Testis (tissue), 2 donors: ENCODE measurements at regions not wholly inside any gene's neighbourhood (a gene's known extent, or its start where the extent isn't known, plus 50 kb on each side); places are given as distances from the start of the nearest gene placed in this dataset.
"Not testable (repeated sequence)": the region's sequence is repeated elsewhere in the genome, so short reads cannot be mapped to it uniquely, and the experiment has no call there.

ENCODE experiments used
- DNase-seq: peaks from one replicate; pipeline ENCODE4 v3.0.0-alpha.2; 2019
- H3K27ac ChIP-seq, 2 donors: fragments of 200-600 bp; sonication (generic); one replicate each; pipeline ENCODE4 v1.5.1; 2019
- H3K27me3 ChIP-seq: fragments of 200-600 bp; sonication (generic); one replicate; pipeline ENCODE4 v1.5.1; 2019
- H3K36me3 ChIP-seq: fragments of 200-600 bp; sonication (generic); one replicate; pipeline ENCODE4 v1.5.1; 2017; ENCODE audit warnings: low read depth; ENCODE audit errors: missing control alignments
- H3K4me1 ChIP-seq: fragments of 200-600 bp; sonication (generic); one replicate; pipeline ENCODE4 v1.5.1; 2019
- H3K4me3 ChIP-seq, 2 donors: fragments of 200-600 bp; sonication (generic); one replicate each; pipeline ENCODE4 v1.5.1; 2017 to 2019
- H3K9me3 ChIP-seq: fragments of 200-600 bp; sonication (generic); one replicate; pipeline ENCODE4 v1.5.1; 2017
- POLR2A ChIP-seq: fragments of 450-650 bp; IDR thresholded peaks from one replicate; pipeline ENCODE4 v1.6.1; 2017; ENCODE audit warnings: antibody characterized with exemption, mild to moderate bottlenecking, moderate library complexity
- WGBS, 2 donors: methylation state at CpG; one replicate each; pipeline ENCODE4 v1.1.5; 2018; 5-methylcytosine and 5-hydroxymethylcytosine counted together
- intact Hi-C: fragments of 100-400 bp; cut with DNase I; formaldehyde crosslinking; loops from one replicate; pipeline ENCODE4 v1.15.1; 2023; ENCODE audit warnings: low total_unique reads
- TF ChIP-seq, protein P1 (sequence below), 3 experiments: fragments of 450-650 bp in 2 of 3; fragments of 200-600 bp in 1 of 3; sonication (generic) in 1 of 3; IDR thresholded peaks; one replicate each; pipeline ENCODE4 v1.5.1; 2016 to 2019; ENCODE audit warnings: antibody characterized with exemption in 3 of 3, mild to moderate bottlenecking in 2 of 3, moderate library complexity in 1 of 3

DNA sequence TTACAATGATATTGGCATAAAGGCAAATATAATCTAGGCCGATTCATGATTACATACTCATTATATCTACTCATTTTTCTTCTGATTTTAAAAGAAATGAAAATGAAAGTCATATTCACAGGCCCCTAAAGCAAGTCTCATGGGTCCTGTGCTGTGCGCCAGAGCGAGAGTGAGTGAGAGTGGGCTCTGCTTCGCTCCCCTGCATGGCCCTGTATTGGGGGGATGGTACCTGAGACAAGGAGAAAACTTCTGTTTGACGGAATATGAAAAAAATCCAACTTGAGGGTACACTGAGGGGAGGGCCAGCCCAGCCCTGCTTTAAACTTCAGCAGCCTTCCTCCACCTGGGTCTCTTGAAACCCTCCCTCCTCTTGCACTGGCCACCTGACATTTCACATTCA lies 81.4 kb upstream of the RGPD5 start:
- 97 to 98% methylated on average over 5 of the region's 5 CpGs for WGBS, 2 donors
- TF ChIP-seq, protein P1, sequence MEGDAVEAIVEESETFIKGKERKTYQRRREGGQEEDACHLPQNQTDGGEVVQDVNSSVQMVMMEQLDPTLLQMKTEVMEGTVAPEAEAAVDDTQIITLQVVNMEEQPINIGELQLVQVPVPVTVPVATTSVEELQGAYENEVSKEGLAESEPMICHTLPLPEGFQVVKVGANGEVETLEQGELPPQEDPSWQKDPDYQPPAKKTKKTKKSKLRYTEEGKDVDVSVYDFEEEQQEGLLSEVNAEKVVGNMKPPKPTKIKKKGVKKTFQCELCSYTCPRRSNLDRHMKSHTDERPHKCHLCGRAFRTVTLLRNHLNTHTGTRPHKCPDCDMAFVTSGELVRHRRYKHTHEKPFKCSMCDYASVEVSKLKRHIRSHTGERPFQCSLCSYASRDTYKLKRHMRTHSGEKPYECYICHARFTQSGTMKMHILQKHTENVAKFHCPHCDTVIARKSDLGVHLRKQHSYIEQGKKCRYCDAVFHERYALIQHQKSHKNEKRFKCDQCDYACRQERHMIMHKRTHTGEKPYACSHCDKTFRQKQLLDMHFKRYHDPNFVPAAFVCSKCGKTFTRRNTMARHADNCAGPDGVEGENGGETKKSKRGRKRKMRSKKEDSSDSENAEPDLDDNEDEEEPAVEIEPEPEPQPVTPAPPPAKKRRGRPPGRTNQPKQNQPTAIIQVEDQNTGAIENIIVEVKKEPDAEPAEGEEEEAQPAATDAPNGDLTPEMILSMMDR (IDR thresholded peaks at IDR 0.05) = no peak
- TF ChIP-seq POLR2A = no peak
- H3K27me3 ChIP-seq = no peaks in the 10 kb centered on the region
- H3K36me3 ChIP-seq = no peaks in the 10 kb centered on the region
- intact Hi-C loops = no loop called here
- no peak overlapping the region for H3K4me3 ChIP-seq
- DNase-seq = no peak
- no peak overlapping the region for H3K27ac ChIP-seq
- peaks cover 6% of the 10 kb centered on the region for H3K4me1 ChIP-seq
- no peaks in the 10 kb centered on the region for H3K9me3 ChIP-seq

DNA sequence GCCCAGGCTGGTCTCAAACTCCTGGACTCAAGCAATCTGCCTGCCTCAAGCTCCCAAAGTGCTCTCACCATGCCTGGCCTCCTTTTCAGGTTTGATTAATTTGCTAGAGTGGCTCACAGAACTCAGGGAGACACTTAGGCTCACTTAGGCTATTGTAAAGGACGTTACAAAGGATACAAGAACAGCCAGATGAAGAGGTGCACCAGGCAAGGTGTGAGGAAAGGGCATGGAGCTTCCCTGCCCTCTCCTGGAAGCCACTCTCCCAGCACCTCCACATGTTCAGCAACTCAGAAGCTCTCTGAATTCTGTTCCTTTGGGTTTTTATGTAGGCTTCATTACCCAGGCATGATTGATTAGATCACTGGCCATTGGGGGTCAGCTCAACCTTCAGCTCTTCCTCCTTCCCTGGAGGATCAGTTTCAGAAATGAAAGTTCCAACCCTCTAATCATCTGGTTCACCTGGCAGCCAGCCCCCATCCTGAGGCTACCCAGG lies 78.7 kb upstream of the RGPD5 start:
- DNase-seq = peak; percentile 66
- TF ChIP-seq POLR2A = no peak
- TF ChIP-seq, protein P1 (IDR thresholded peaks at IDR 0.05) = peak; percentile 11 to 19 (median 13)
- H3K9me3 ChIP-seq = no peaks in the 10 kb centered on the region
- no peaks in the 10 kb centered on the region for H3K27me3 ChIP-seq
- H3K27ac ChIP-seq = no peak overlapping the region
- intact Hi-C loops = no loop called here
- no peaks in the 10 kb centered on the region for H3K36me3 ChIP-seq
- peaks cover 6% of the 10 kb centered on the region for H3K4me1 ChIP-seq
- no peak overlapping the region for H3K4me3 ChIP-seq
- WGBS, 2 donors = 33 to 44% methylated on average over 1 of the region's 1 CpG

DNA sequence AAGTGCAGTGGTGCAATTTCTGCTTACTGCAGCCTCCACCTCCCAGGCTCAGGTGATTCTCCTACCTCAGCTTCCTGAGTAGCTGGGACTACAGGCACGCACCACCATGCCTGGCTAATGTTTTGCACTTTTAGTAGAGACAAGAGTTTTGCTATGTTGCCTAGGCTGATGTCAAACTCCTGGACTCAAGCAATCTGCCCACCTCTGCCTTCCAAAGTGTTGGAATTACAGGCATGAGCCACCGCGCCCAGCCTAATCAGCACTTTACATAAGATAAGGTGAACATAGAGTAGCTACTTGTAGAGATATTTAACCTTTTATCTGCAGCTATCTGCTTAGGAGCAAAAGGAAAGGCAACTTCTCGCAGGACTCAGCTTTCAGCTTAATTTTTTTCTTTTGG lies 77.5 kb upstream of the RGPD5 start:
- H3K9me3 ChIP-seq, H3K27ac ChIP-seq, DNase-seq, H3K4me3 ChIP-seq, H3K36me3 ChIP-seq, H3K27me3 ChIP-seq, H3K4me1 ChIP-seq, intact Hi-C loops: not testable (repeated sequence)
- 60 to 80% methylated on average over 4 of the region's 4 CpGs for WGBS, 2 donors

- no peak overlapping the region for H3K4me3 ChIP-seq
- TF ChIP-seq, protein P1 (IDR thresholded peaks at IDR 0.05) = no peak
- no peak for TF ChIP-seq POLR2A
- H3K27me3 ChIP-seq = no peaks in the 10 kb centered on the region
- intact Hi-C loops = no loop called here
- 92 to 98% methylated on average over 2 of the region's 2 CpGs for WGBS, 2 donors
- no peak for DNase-seq
- no peaks in the 10 kb centered on the region for H3K4me1 ChIP-seq
- no peak overlapping the region for H3K27ac ChIP-seq
- H3K36me3 ChIP-seq = no peaks in the 10 kb centered on the region
- H3K9me3 ChIP-seq = no peaks in the 10 kb centered on the region
These were observed 76.0 kb upstream of the RGPD5 start for GRCh38 chr2:109718139-109718538.

GRCh38 chr2:109719871-109720270 lies 74.2 kb upstream of the RGPD5 start:
- Histone ChIP-seq H3K27me3 (no peaks in the 10 kb centered on the region), H3K4me3 (no peak overlapping the region), H3K4me1 (no peaks in the 10 kb centered on the region), H3K27ac (no peak overlapping the region), H3K36me3 (no peaks in the 10 kb centered on the region), H3K9me3 (no peaks in the 10 kb centered on the region)
- TF ChIP-seq POLR2A = no peak
- TF ChIP-seq, protein P1 (IDR thresholded peaks at IDR 0.05) = no peak
- WGBS, 2 donors = 86 to 97% methylated on average over 6 of the region's 6 CpGs
- intact Hi-C loops = no loop called here
- DNase-seq = no peak
